ENCODE measurements at regions not wholly inside any gene's neighbourhood (a gene's known extent, or its start where the extent isn't known, plus 50 kb on each side); places are given as distances from the start of the nearest gene placed in this dataset.

DNA sequence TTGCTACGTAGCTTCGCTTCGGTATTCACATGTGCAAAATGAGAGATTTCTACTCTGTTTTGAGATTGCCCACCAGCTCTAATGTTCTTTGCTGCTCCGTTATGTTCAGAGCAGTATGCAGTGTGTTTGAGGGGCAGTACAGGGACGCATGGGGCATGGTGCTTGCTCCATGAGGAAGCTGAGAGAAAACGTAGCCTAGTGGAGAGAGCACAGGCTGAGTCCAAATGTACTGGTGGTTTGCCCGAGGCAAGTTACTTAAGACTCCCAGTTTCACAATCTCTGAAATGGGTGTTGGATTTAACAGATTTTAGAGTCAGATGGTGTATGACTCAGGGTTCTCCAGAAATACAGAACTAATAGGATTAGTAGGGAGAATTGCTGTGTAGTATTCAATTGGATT, 310.5 kb downstream of the ETNK1 start:
- ChIA-PET POLR2A (no interaction called here), RAD21 (ENCODE audit: unreplicated experiment) (no interaction called here), SMC1A (ENCODE audit: uncharacterized antibody, unreplicated experiment) (no interaction called here), CTCF (interaction anchor here (0.6 kb wide), 1 partner anchor 120 kb away, joined by 4 read pairs; no protein-coding TSS in a partner anchor)
- Histone ChIP-seq H3K4me1 (ENCODE audit: control insufficient read depth, insufficient read depth, low read length) (no peaks in the 10 kb centered on the region), H3K9ac (ENCODE audit: control insufficient read depth, insufficient read depth, low read length) (no peak overlapping the region), H3K4me2 (ENCODE audit: control insufficient read depth, insufficient read depth) (no peak overlapping the region), H3K27me3 (replicated peaks in 1 of 2; ENCODE audit: control insufficient read depth in 2 of 2, insufficient read depth in 2 of 2, low read length in 1 of 2) (no peaks in the 10 kb centered on the region), H2AFZ (ENCODE audit: control insufficient read depth, low read depth, low read length) (no peak overlapping the region), H4K20me1 (ENCODE audit: control insufficient read depth, insufficient read depth) (no peaks in the 10 kb centered on the region), H3K79me2 (ENCODE audit: control insufficient read depth, insufficient read depth, low read length) (no peaks in the 10 kb centered on the region), H3K36me3 (ENCODE audit: control insufficient read depth in 2 of 2, insufficient read depth in 2 of 2, low read length in 1 of 2) (no peaks in the 10 kb centered on the region), H3K9me3 (replicated peaks; ENCODE audit: control insufficient read depth, insufficient read depth, low read length) (no peaks in the 10 kb centered on the region), H3K27ac (ENCODE audit: control insufficient read depth, insufficient read depth) (no peak overlapping the region), H3K4me3 (no peak overlapping the region)
- no peak for DNase-seq (ENCODE audit: low read depth, low spot score)
- TF ChIP-seq FOXM1 (IDR thresholded peaks at IDR 0.05; ENCODE audit: low read depth, low read length), result no peak
- TF ChIP-seq, protein P1, sequence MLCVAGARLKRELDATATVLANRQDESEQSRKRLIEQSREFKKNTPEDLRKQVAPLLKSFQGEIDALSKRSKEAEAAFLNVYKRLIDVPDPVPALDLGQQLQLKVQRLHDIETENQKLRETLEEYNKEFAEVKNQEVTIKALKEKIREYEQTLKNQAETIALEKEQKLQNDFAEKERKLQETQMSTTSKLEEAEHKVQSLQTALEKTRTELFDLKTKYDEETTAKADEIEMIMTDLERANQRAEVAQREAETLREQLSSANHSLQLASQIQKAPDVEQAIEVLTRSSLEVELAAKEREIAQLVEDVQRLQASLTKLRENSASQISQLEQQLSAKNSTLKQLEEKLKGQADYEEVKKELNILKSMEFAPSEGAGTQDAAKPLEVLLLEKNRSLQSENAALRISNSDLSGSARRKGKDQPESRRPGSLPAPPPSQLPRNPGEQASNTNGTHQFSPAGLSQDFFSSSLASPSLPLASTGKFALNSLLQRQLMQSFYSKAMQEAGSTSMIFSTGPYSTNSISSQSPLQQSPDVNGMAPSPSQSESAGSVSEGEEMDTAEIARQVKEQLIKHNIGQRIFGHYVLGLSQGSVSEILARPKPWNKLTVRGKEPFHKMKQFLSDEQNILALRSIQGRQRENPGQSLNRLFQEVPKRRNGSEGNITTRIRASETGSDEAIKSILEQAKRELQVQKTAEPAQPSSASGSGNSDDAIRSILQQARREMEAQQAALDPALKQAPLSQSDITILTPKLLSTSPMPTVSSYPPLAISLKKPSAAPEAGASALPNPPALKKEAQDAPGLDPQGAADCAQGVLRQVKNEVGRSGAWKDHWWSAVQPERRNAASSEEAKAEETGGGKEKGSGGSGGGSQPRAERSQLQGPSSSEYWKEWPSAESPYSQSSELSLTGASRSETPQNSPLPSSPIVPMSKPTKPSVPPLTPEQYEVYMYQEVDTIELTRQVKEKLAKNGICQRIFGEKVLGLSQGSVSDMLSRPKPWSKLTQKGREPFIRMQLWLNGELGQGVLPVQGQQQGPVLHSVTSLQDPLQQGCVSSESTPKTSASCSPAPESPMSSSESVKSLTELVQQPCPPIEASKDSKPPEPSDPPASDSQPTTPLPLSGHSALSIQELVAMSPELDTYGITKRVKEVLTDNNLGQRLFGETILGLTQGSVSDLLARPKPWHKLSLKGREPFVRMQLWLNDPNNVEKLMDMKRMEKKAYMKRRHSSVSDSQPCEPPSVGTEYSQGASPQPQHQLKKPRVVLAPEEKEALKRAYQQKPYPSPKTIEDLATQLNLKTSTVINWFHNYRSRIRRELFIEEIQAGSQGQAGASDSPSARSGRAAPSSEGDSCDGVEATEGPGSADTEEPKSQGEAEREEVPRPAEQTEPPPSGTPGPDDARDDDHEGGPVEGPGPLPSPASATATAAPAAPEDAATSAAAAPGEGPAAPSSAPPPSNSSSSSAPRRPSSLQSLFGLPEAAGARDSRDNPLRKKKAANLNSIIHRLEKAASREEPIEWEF (IDR thresholded peaks at IDR 0.05; ENCODE audit: insufficient replicate concordance, low read depth, low read length), result no peak
- in situ Hi-C loops (cut with MboI), result no loop called here
- no TSS peak for BruUV-seq (replicated peaks)
- ATAC-seq, result no peak
- 40% methylated on average over 7 of the region's 7 CpGs for WGBS (ENCODE audit: insufficient coverage, insufficient replicate concordance, low lambda C conversion rate, missing lambda C conversion rate)
- intact Hi-C loops (cut with micrococcal nuclease; ENCODE audit: unreplicated experiment), result no loop called here
- no peak for FAIRE-seq

DNA sequence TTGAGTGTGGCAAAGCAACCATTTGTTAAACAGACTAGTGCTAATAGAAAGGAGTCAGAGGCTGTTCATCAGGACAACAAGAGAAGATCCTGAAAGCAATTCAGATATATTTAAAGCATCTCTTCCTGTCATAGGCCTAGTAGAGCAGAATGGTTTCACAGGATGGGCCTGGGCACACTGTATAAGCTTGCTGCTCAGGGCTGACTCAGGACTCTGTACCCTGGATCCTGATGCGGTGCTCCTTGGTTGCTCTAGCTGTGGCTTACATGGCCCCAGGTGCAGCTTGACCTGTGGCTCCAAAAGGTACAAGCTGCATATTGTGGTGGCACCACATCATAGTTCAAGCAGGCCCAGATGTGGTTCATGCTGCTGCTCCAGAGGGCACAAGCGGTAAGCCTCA, 313.4 kb downstream of the ETNK1 start:
- no TSS peak for BruUV-seq (replicated peaks)
- Histone ChIP-seq H3K9me3 (replicated peaks; ENCODE audit: control insufficient read depth, insufficient read depth, low read length) (no peaks in the 10 kb centered on the region), H3K27me3 (replicated peaks in 1 of 2; ENCODE audit: control insufficient read depth in 2 of 2, insufficient read depth in 2 of 2, low read length in 1 of 2) (no peaks in the 10 kb centered on the region), H3K4me1 (ENCODE audit: control insufficient read depth, insufficient read depth, low read length) (no peaks in the 10 kb centered on the region), H4K20me1 (ENCODE audit: control insufficient read depth, insufficient read depth) (no peaks in the 10 kb centered on the region), H3K27ac (ENCODE audit: control insufficient read depth, insufficient read depth) (no peak overlapping the region), H3K4me2 (ENCODE audit: control insufficient read depth, insufficient read depth) (no peak overlapping the region), H3K79me2 (ENCODE audit: control insufficient read depth, insufficient read depth, low read length) (no peaks in the 10 kb centered on the region), H3K4me3 (no peak overlapping the region), H3K36me3 (ENCODE audit: control insufficient read depth in 2 of 2, insufficient read depth in 2 of 2, low read length in 1 of 2) (no peaks in the 10 kb centered on the region), H3K9ac (ENCODE audit: control insufficient read depth, insufficient read depth, low read length) (no peak overlapping the region), H2AFZ (ENCODE audit: control insufficient read depth, low read depth, low read length) (no peak overlapping the region)
- ATAC-seq, result no peak
- CTCF ChIA-PET, result interaction anchor here (0.7 kb wide), 1 partner anchor 9 kb away, joined by 3 read pairs; no protein-coding TSS in a partner anchor
- DNase-seq (ENCODE audit: low read depth, low spot score), result no peak
- FAIRE-seq, result no peak
- in situ Hi-C loops (cut with MboI) (no loop called here), intact Hi-C loops (cut with micrococcal nuclease; ENCODE audit: unreplicated experiment) (no loop called here)
- RAD21 ChIA-PET (ENCODE audit: unreplicated experiment), result no interaction called here
- WGBS (ENCODE audit: insufficient coverage, insufficient replicate concordance, low lambda C conversion rate, missing lambda C conversion rate), result 93% methylated on average over 2 of the region's 2 CpGs
- POLR2A ChIA-PET, result no interaction called here
- SMC1A ChIA-PET (ENCODE audit: uncharacterized antibody, unreplicated experiment), result no interaction called here
- no peak for TF ChIP-seq STAT3 (IDR thresholded peaks at IDR 0.05; ENCODE audit: low read depth, low read length)
- no peak for TF ChIP-seq ZSCAN29 (IDR thresholded peaks at IDR 0.05)
- TF ChIP-seq POLR2AphosphoS5 (IDR thresholded peaks at IDR 0.05; ENCODE audit: low read length), result no peak
- TF ChIP-seq, protein P2, sequence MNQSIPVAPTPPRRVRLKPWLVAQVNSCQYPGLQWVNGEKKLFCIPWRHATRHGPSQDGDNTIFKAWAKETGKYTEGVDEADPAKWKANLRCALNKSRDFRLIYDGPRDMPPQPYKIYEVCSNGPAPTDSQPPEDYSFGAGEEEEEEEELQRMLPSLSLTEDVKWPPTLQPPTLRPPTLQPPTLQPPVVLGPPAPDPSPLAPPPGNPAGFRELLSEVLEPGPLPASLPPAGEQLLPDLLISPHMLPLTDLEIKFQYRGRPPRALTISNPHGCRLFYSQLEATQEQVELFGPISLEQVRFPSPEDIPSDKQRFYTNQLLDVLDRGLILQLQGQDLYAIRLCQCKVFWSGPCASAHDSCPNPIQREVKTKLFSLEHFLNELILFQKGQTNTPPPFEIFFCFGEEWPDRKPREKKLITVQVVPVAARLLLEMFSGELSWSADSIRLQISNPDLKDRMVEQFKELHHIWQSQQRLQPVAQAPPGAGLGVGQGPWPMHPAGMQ (IDR thresholded peaks at IDR 0.05; ENCODE audit: borderline replicate concordance), result no peak
- TF ChIP-seq, protein P3, sequence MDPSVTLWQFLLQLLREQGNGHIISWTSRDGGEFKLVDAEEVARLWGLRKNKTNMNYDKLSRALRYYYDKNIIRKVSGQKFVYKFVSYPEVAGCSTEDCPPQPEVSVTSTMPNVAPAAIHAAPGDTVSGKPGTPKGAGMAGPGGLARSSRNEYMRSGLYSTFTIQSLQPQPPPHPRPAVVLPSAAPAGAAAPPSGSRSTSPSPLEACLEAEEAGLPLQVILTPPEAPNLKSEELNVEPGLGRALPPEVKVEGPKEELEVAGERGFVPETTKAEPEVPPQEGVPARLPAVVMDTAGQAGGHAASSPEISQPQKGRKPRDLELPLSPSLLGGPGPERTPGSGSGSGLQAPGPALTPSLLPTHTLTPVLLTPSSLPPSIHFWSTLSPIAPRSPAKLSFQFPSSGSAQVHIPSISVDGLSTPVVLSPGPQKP (IDR thresholded peaks at IDR 0.05; ENCODE audit: low read depth, low read length), result no peak
- no peak for TF ChIP-seq BRCA1 (IDR thresholded peaks at IDR 0.05; ENCODE audit: low read depth, low read length)
- no peak for TF ChIP-seq BMI1 (IDR thresholded peaks at IDR 0.05; ENCODE audit: borderline replicate concordance)
- TF ChIP-seq NBN (IDR thresholded peaks at IDR 0.05), result no peak
- TF ChIP-seq TCF12 (IDR thresholded peaks at IDR 0.05; ENCODE audit: low read depth, low read length), result no peak
- TF ChIP-seq CEBPB (IDR thresholded peaks at IDR 0.05; ENCODE audit: borderline replicate concordance in 1 of 2, low read depth in 2 of 2, low read length in 2 of 2), result no peak
